SKM-1 (cell line): ENCODE measurements at regions not wholly inside any gene's neighbourhood (a gene's known extent, or its start where the extent isn't known, plus 50 kb on each side); places are given as distances from the start of the nearest gene placed in this dataset.

Source experiments
- DNase-seq: peaks from one replicate; lab custom pipeline; 2025; ENCODE audit not compliant: unreplicated experiment; lab: John Stamatoyannopoulos, UW

- no peak for DNase-seq
These were observed 479.6 kb downstream of the BCOR start for GRCh38 chrX:39618178-39618577.

GRCh38 chrX:39619182-39620009, 478.4 kb downstream of the BCOR start:
- no peak for DNase-seq

- no peak for DNase-seq
These were observed 473.6 kb downstream of the BCOR start for GRCh38 chrX:39624166-39624565.

- DNase-seq = no peak
These were observed 471.9 kb downstream of the BCOR start for GRCh38 chrX:39625810-39626209.

- no peak for DNase-seq
These were observed 471.0 kb downstream of the BCOR start for GRCh38 chrX:39626749-39627148.

GRCh38 chrX:39627257-39627656, 470.5 kb downstream of the BCOR start:
- no peak for DNase-seq

- DNase-seq = no peak
These were observed 468.8 kb downstream of the BCOR start for GRCh38 chrX:39629001-39629400.

- no peak for DNase-seq
These were observed 467.4 kb downstream of the BCOR start for GRCh38 chrX:39630344-39630743.

GRCh38 chrX:39631276-39632229, 466.2 kb downstream of the BCOR start:
- no peak for DNase-seq

- DNase-seq = peak; percentile 20
These were observed 464.5 kb downstream of the BCOR start for GRCh38 chrX:39633293-39633692.

GRCh38 chrX:39636481-39636880, 461.3 kb downstream of the BCOR start:
- no peak for DNase-seq

GRCh38 chrX:39638526-39638925, 459.2 kb downstream of the BCOR start:
- DNase-seq = no peak

- DNase-seq = no peak
These were observed 457.9 kb downstream of the BCOR start for GRCh38 chrX:39639871-39640270.

GRCh38 chrX:39640866-39641265, 456.9 kb downstream of the BCOR start:
- no peak for DNase-seq

GRCh38 chrX:39642071-39642470, 455.7 kb downstream of the BCOR start:
- no peak for DNase-seq

- no peak for DNase-seq
These were observed 454.2 kb downstream of the BCOR start for GRCh38 chrX:39643550-39643949.

- no peak for DNase-seq
These were observed 452.4 kb downstream of the BCOR start for GRCh38 chrX:39645178-39645895.

GRCh38 chrX:39648548-39649254, 449.1 kb downstream of the BCOR start:
- DNase-seq = no peak

- DNase-seq = no peak
These were observed 446.9 kb downstream of the BCOR start for GRCh38 chrX:39650768-39651347.

- no peak for DNase-seq
These were observed 445.4 kb downstream of the BCOR start for GRCh38 chrX:39652336-39652735.
